KMS-11 (cell line): ENCODE measurements at regions not wholly inside any gene's neighbourhood (a gene's known extent, or its start where the extent isn't known, plus 50 kb on each side); places are given as distances from the start of the nearest gene placed in this dataset.

Experiments
- H2AFZ ChIP-seq: fragments of 200-600 bp; sonication (generic); 2 replicates; pipeline ENCODE4 v1.6.1; 2016; ENCODE audit warnings: antibody characterized with exemption, mixed run types, low read depth
- H3K27ac ChIP-seq: fragments of 200-600 bp; sonication (generic); 2 replicates; pipeline ENCODE4 v1.6.1; 2016; ENCODE audit warnings: mild to moderate bottlenecking, mixed run types
- H3K27me3 ChIP-seq: fragments of 200-600 bp; sonication (generic); 2 replicates; pipeline ENCODE4 v1.6.1; 2017; ENCODE audit warnings: mild to moderate bottlenecking, low read depth, mixed run types, moderate library complexity; ENCODE audit not compliant: insufficient read depth
- H3K36me3 ChIP-seq: fragments of 200-600 bp; sonication (generic); 2 replicates; pipeline ENCODE4 v1.6.1; 2017; ENCODE audit warnings: mild to moderate bottlenecking, mixed run types; ENCODE audit not compliant: insufficient read depth
- H3K4me1 ChIP-seq: fragments of 200-600 bp; sonication (generic); 2 replicates; pipeline ENCODE4 v1.6.1; 2016; ENCODE audit warnings: mild to moderate bottlenecking, low read depth, mixed run types; ENCODE audit not compliant: poor library complexity, severe bottlenecking
- H3K4me2 ChIP-seq: fragments of 200-600 bp; sonication (generic); 2 replicates; pipeline ENCODE4 v1.7.0; 2016; ENCODE audit warnings: mild to moderate bottlenecking, mixed run types
- H3K4me3 ChIP-seq: fragments of 200-600 bp; sonication (generic); IDR thresholded peaks from 2 replicates; pipeline ENCODE4 v1.6.1; 2017; ENCODE audit warnings: low read depth, low read length, mixed read lengths; ENCODE audit not compliant: insufficient read depth
- H3K79me2 ChIP-seq: fragments of 200-600 bp; sonication (generic); 2 replicates; pipeline ENCODE4 v1.6.1; 2016; ENCODE audit warnings: low read depth, mixed run types; ENCODE audit not compliant: insufficient read depth
- H3K9ac ChIP-seq: fragments of 200-600 bp; sonication (generic); 2 replicates; pipeline ENCODE4 v1.6.1; 2016; ENCODE audit warnings: mild to moderate bottlenecking, mixed run types
- H4K20me1 ChIP-seq: fragments of 200-600 bp; sonication (generic); 2 replicates; pipeline ENCODE4 v1.6.1; 2016; ENCODE audit warnings: mild to moderate bottlenecking, mixed run types; ENCODE audit not compliant: insufficient read depth
- CTCF ChIP-seq: fragments of 200-600 bp; sonication (generic); conservative IDR thresholded peaks from 2 replicates; pipeline ENCODE4 v1.6.1; 2017; ENCODE audit warnings: low read depth, mild to moderate bottlenecking, antibody characterized with exemption, low read length, moderate library complexity, mixed read lengths

DNA sequence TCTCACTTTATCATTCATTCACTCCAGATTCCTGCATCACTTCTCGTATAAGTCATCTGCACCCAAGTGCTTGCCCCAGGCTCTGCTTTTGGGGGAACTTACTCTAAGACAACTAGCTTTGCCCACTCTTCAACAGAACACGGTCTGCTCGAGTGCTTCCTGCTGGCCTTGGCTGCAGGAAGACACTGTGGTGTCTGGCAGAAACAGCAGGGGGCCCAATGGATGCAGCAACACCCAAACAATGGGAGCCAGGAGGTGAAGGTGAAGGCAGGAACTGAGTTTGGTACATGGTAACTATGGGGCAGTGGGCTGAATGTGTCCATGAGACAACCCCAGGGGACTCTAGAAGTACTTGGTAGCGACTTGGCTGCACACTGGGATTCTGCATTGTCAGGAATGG lies 344.0 kb downstream of the REEP3 start:
- H3K9ac ChIP-seq: no peak overlapping the region
- H3K79me2 ChIP-seq: no peaks in the 10 kb centered on the region
- TF ChIP-seq CTCF: no peak
- no peak overlapping the region for H3K4me2 ChIP-seq
- no peak overlapping the region for H2AFZ ChIP-seq
- H3K36me3 ChIP-seq: no peaks in the 10 kb centered on the region
- no peaks in the 10 kb centered on the region for H3K27me3 ChIP-seq
- H3K27ac ChIP-seq: no peak overlapping the region
- peaks cover 8% of the 10 kb centered on the region for H3K4me1 ChIP-seq
- no peaks in the 10 kb centered on the region for H4K20me1 ChIP-seq
- no peak overlapping the region for H3K4me3 ChIP-seq

DNA sequence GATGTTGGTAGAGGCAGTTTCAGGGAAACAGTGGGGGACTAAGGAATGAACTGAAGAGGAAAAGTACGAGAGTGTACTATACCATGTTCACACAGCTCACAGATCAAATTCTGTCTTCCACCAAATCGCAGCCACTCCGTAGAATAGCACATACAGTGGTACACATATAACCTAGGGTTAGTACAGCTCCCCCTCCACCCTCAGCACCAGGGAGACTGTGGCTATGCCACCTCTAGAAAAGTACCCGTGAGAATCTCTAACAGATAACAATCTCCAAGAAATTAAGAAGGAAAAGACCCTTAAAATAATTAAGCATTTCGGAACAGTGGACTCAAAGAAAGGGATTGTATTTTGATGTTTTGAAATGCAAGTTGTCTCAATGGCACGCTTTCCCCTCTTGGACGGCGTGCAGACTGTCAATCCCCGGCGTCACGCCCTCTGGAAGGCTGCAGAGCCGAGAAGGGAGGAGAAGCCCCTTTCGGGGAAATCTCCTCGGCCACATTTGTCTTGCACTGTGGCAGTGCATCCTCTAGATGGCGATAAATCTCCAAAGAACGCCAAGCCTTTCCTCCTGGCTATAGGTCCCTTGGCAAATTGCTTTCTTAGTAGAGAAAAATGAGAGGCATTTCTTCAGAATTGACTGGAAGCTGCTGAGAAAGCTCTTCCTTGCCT lies 345.0 kb downstream of the REEP3 start:
- H2AFZ ChIP-seq: peak overlapping the region; percentile 64
- no peak overlapping the region for H3K4me3 ChIP-seq
- H3K9ac ChIP-seq: no peak overlapping the region
- no peaks in the 10 kb centered on the region for H3K27me3 ChIP-seq
- H4K20me1 ChIP-seq: no peaks in the 10 kb centered on the region
- peak; percentile 86 for TF ChIP-seq CTCF
- H3K4me2 ChIP-seq: peak overlapping the region; percentile 51
- H3K27ac ChIP-seq: no peak overlapping the region
- peaks cover 8% of the 10 kb centered on the region for H3K4me1 ChIP-seq
- H3K36me3 ChIP-seq: no peaks in the 10 kb centered on the region
- no peaks in the 10 kb centered on the region for H3K79me2 ChIP-seq

DNA sequence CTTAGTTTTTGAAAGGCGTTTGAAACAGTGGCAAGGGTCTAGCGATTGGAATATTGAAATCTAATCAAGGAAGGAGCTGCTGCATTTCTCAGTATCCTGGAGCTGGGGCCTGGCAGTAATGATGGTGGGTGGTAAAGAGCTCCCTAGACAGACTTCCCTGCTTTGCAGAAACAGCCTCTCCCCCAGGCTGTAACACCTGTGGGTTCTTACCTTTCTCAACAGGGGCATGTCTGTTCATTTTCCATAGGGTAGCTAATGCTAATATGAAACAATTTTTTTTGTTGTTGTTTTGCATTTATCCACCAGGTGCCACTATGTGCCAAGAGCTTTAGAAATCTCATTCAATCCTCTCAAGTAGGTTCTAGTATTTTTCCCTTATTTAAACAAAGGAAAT lies 345.5 kb downstream of the REEP3 start:
- Histone ChIP-seq H3K4me2 (peak overlapping the region; percentile 51), H3K27me3 (no peaks in the 10 kb centered on the region), H3K79me2 (no peaks in the 10 kb centered on the region), H3K27ac (no peak overlapping the region), H2AFZ (peak overlapping the region; percentile 64), H3K4me1 (peaks cover 8% of the 10 kb centered on the region), H3K4me3 (no peak overlapping the region), H3K36me3 (no peaks in the 10 kb centered on the region), H4K20me1 (no peaks in the 10 kb centered on the region), H3K9ac (no peak overlapping the region)
- TF ChIP-seq CTCF: peak; percentile 74

- Histone ChIP-seq H2AFZ (no peak overlapping the region), H3K4me3 (no peak overlapping the region), H3K27ac (no peak overlapping the region), H3K4me2 (no peak overlapping the region), H3K36me3 (no peaks in the 10 kb centered on the region), H3K79me2 (no peaks in the 10 kb centered on the region), H3K4me1 (no peaks in the 10 kb centered on the region), H4K20me1 (no peaks in the 10 kb centered on the region), H3K27me3 (no peaks in the 10 kb centered on the region), H3K9ac (no peak overlapping the region)
- no peak for TF ChIP-seq CTCF
Measured at GRCh38 chr10:63878428-63878827, 357.2 kb downstream of the REEP3 start.
